NAMALWA (cell line): ENCODE measurements at regions not wholly inside any gene's neighbourhood (a gene's known extent, or its start where the extent isn't known, plus 50 kb on each side); places are given as distances from the start of the nearest gene placed in this dataset.
A peak's percentile ranks its signal among the peaks of the same experiment; 100 is the strongest.
"Not testable (repeated sequence)": the region's sequence is repeated elsewhere in the genome, so short reads cannot be mapped to it uniquely, and the experiment has no call there.

Experiments
- DNase-seq: peaks from one replicate; pipeline ENCODE4 v3.0.0-alpha.2; 2015; ENCODE audit warnings: low spot score

DNA sequence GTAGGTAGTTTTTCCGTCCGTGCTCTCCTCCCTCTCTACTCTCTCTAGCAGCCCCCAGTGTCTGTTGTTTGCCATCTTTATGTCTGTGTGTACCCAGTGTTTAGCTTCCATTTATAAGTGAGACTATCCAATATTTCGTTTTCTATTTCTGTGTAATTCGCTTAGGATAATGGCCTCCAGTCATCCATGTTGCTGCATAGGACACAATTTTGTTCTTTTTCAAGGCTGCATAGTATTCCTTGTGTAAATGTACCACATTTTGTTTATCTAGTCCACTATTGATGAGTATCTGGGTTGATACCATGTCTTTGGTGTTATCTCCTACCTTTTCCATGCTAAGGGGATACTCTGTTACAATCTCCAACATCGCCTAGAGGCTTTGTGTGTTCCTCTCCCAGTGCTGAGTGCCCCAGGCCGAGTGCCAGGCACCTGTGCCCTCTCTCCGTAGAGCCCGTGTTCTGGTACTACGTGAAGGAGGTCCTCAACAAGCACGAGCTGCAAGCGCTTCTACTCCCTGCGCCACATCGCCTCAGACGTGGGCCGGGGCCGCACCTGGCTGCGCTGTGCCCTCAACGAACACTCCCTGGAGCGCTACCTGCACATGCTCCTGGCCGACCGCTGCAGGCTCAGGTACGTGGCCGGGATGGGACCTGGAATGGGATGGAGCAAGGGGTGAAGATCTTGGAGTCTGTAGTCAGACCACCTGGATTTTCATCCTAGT, 51.0 kb downstream of the NPIPB11 start:
- DNase-seq: not testable (repeated sequence)

DNA sequence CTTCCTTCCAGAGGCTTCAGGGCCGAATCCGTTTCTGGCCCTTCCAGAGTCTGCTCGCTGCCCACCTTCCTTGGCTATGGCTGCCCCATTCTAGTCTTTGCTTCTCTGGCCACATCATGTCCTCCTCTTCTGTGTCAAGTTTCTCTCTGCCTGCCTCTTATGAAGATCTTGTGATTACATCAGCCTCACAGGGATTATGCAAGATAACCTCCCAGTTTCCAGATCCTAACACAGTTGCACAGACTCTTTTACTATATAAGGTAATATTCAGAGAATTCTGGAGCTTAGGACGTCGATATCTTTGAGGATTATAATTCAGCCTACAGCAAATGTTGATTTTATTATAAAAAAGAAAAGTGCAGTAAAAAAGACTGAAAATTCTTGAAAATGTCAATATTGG, 52.1 kb downstream of the NPIPB11 start:
- not testable (repeated sequence) for DNase-seq

GRCh38 chr16:29352617-29352999, 53.9 kb downstream of the NPIPB11 start:
- not testable (repeated sequence) for DNase-seq

- not testable (repeated sequence) for DNase-seq
These were observed 54.4 kb downstream of the NPIPB11 start for GRCh38 chr16:29351970-29352616.

DNA sequence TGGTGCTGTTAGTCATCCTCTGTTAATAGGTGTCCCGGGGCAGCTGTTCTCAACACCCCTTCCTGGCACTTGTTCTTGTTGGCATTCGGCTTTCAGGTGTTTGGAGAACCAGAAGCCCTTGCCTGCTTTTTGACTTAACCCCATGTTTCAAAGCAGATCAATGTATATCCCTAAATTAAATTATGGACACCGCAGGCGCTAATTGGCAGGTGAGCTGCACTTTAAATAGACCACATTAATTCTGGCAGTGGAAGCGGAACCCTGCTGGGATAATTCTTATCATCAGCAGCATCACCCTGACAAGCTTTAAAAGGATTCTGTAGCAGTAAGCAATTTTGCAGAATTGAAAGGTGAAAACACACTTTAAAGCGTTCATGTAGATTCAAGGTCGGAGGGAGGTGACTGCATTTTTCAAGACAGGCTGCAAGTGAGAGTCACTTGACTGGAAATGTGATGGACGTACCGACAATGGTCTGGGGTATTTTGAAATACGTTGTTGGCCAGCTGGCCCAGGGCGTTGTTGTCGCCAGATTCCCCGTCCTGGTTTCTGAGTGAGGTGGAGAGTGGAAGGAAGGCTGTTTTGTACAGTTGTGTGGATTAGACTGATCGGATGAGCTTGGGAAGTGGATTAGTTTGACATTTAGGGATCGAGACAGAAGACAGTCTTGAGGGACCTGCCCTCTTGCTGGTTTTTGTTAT, 55.1 kb downstream of the NPIPB11 start:
- DNase-seq: not testable (repeated sequence)

GRCh38 chr16:29349966-29350365, 56.5 kb downstream of the NPIPB11 start:
- not testable (repeated sequence) for DNase-seq

GRCh38 chr16:29348748-29349147, 57.8 kb downstream of the NPIPB11 start:
- not testable (repeated sequence) for DNase-seq

DNA sequence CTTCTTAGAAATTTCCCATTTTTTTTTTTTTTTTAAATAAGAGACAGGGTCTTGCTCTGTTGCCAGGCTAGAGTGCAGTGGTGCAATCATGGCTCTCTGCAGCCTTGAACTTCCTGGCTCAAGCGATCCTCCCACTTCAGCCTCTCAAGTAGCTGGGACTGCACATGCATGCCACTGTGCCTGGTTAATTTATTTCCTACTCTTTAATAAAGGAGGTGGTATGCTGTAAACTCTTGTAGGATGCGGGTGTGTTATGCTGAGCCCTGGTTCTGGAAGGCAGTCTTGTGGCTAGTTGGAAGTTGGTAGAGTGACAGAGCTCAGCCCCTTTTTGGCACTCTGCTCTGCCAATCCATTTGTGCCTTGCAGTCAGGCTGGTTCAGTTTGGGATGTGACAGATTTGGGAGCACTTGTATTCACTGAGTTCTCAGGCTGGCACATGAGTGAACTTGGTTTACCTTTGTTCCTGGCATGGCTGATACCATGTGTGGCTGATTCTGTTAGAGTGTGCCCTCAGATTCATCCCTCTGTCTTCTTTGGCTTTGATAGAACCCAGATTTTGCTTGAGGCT, 58.3 kb downstream of the NPIPB11 start:
- DNase-seq: not testable (repeated sequence)

- peak; percentile 29 for DNase-seq
These were observed 59.5 kb downstream of the NPIPB11 start for GRCh38 chr16:29346796-29347580.

GRCh38 chr16:29346203-29346602, 60.3 kb downstream of the NPIPB11 start:
- not testable (repeated sequence) for DNase-seq

GRCh38 chr16:29342937-29343336, 63.6 kb downstream of the NPIPB11 start:
- DNase-seq: not testable (repeated sequence)

- not testable (repeated sequence) for DNase-seq
These were observed 65.6 kb downstream of the NPIPB11 start for GRCh38 chr16:29340779-29341438.

DNA sequence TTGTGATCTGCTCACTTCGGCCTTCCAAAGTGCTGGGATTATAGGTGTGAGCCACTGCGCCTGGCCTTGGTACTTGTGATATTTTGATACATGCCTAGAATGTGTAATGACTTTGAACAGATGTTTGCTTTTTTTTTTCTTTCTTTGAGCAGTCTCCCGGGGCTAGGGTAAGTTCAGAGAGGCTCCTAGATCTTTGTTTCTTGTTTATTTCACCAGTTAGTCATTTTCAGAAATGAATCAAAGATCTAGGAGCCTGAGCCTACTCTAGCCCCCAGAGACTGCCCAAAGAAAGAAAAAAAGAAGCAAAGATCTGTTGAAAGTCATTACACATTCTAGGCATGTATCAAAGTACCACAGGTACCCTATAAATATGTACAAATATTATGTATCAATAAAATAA, 66.3 kb downstream of the NPIPB11 start:
- DNase-seq: peak; percentile 21

DNA sequence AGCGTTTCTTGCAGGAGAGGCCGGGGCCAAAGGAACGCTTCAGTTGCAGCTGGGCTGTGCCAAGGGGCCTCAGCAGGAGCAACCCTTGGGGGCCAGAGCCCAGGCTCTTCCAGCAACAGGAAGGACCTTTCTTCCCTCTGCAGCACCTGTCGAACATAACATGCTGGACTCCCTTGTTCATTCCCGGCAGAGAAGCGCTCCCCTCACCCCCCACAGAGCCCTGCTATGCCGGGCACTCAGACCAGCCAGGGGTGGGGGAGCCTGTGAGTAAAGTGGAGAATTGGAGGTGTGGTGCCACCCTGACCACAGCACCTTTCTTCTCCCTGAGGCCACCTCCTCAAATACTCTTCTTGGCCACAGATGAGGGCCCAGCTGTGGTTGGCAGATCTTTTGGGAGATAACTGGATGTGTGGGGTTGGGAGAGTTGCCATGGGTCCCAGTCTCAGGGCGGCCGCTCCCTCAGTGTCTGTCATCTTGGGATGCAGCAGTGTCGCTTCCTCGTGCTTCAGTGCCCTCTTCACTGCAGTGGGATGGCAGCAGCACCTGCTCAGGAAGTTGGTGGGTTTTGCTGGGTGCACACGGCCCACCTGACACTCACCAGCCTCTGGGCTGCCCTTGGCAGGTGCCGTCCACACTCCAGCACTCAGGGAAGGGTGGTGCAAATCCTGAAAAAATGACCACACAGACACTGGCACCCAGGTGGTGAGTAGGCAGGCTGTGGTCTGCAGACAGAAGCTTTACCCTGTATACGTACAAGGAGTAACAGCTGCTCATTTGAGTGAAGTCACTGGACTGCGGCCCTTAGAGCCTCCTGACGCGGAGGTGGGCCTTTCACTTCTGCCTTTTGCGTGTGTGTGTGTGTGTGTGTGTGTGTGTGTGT, 67.5 kb downstream of the NPIPB11 start:
- peak; percentile 93 for DNase-seq

GRCh38 chr16:29337385-29337901, 69.1 kb downstream of the NPIPB11 start:
- peak; percentile 48 for DNase-seq

- peak; percentile 52 for DNase-seq
These were observed 71.0 kb downstream of the NPIPB11 start for GRCh38 chr16:29335549-29335846.

GRCh38 chr16:29334776-29335548, 71.5 kb downstream of the NPIPB11 start:
- not testable (repeated sequence) for DNase-seq

GRCh38 chr16:29333492-29334097, 72.9 kb downstream of the NPIPB11 start:
- DNase-seq: not testable (repeated sequence)

- not testable (repeated sequence) for DNase-seq
These were observed 75.9 kb downstream of the NPIPB11 start for GRCh38 chr16:29330623-29331022.
